ENCODE measurements at regions not wholly inside any gene's neighbourhood (a gene's known extent, or its start where the extent isn't known, plus 50 kb on each side); places are given as distances from the start of the nearest gene placed in this dataset.

GRCh38 chr5:167585184-167585583, 706.3 kb upstream of the WWC1 start:
- TF ChIP-seq POLR2AphosphoS5 (IDR thresholded peaks at IDR 0.05; ENCODE audit: borderline replicate concordance, low read depth, low read length), result no peak
- TF ChIP-seq EZH2 (IDR thresholded peaks at IDR 0.05), result no peak
- TF ChIP-seq FOXP2 (optimal IDR thresholded peaks at IDR 0.05; ENCODE audit: control extremely low read depth, extremely low read length, insufficient read depth), result no peak
